B cell (primary cell): ENCODE measurements at regions not wholly inside any gene's neighbourhood (a gene's known extent, or its start where the extent isn't known, plus 50 kb on each side); places are given as distances from the start of the nearest gene placed in this dataset.

Experiments
- ATAC-seq: fragments of 200-7000 bp; cut with Tn5 transposase; one replicate; pipeline ENCODE4 v1.10.0; 2021; ENCODE audit warnings: low read depth, mild to moderate bottlenecking, moderate number of reproducible peaks, moderate library complexity
- CTCF ChIA-PET: fragments of 350-600 bp; sonication (Branson Sonifier 250); formaldehyde crosslinking; loops from one replicate; lab custom pipeline; 2021; ENCODE audit warnings: antibody characterized with exemption, inconsistent platforms; lab: Charles Lee
- POLR2A ChIA-PET: fragments of 350-600 bp; sonication (Branson Sonifier 250); formaldehyde crosslinking; loops from one replicate; lab custom pipeline; 2021; ENCODE audit warnings: antibody characterized with exemption; lab: Charles Lee
- DNase-seq: peaks from one replicate; pipeline ENCODE4 v3.0.0; 2013
- H2AFZ ChIP-seq: 2 replicates; pipeline ENCODE4 v1.6.1; 2012; ENCODE audit warnings: mild to moderate bottlenecking, low read depth, low read length; ENCODE audit not compliant: insufficient read depth, poor library complexity, severe bottlenecking
- H3K27ac ChIP-seq, 2 donors: 1 replicate in 1 of 2; 2 replicates in 1 of 2; pipeline ENCODE4 v1.5.1; 2012 to 2013; ENCODE audit warnings: low read length in 2 of 2, mild to moderate bottlenecking in 2 of 2, moderate library complexity in 1 of 2
- H3K27me3 ChIP-seq, 4 experiments: fragments of 200-600 bp in 1 of 4; sonication (generic) in 1 of 4; replicated peaks in 1 of 4; 1 replicate in 2 of 4; 2 replicates in 2 of 4; pipeline versions ENCODE4 v1.6.1 to v1.7.0; 2013 to 2016; ENCODE audit warnings: low read length in 3 of 4, mild to moderate bottlenecking in 2 of 4, mixed read lengths in 1 of 4, moderate library complexity in 1 of 4; ENCODE audit not compliant: insufficient read depth in 4 of 4, control insufficient read depth in 3 of 4; ENCODE audit errors: control extremely low read depth in 1 of 4
- H3K36me3 ChIP-seq, 2 experiments: replicated peaks in 1 of 2; 1 replicate in 1 of 2; 2 replicates in 1 of 2; pipeline versions ENCODE4 v1.6.1 to v1.7.1; 2013; ENCODE audit warnings: low read length in 1 of 2; ENCODE audit not compliant: insufficient read depth in 2 of 2, control insufficient read depth in 1 of 2; ENCODE audit errors: control extremely low read depth in 1 of 2, extremely low read depth in 1 of 2
- H3K4me1 ChIP-seq, 2 donors: fragments of 200-600 bp in 1 of 2; sonication (generic) in 1 of 2; 1 replicate in 1 of 2; 2 replicates in 1 of 2; pipeline versions ENCODE4 v1.5.1 to v1.6.1; 2013 to 2017; ENCODE audit warnings: low read length in 2 of 2; ENCODE audit not compliant: control insufficient read depth in 2 of 2, insufficient read depth in 2 of 2
- H3K4me2 ChIP-seq: replicated peaks from 2 replicates; pipeline ENCODE3; 2012; ENCODE audit warnings: mild to moderate bottlenecking, low read depth, low read length; ENCODE audit not compliant: poor library complexity, severe bottlenecking
- H3K4me3 ChIP-seq, 5 experiments: fragments of 200-600 bp in 1 of 5; sonication (generic) in 1 of 5; 1 replicate in 3 of 5; 2 replicates in 2 of 5; pipeline versions ENCODE4 v1.5.1 to v1.7.0; 2011 to 2016; ENCODE audit warnings: low read length in 4 of 5, mild to moderate bottlenecking in 4 of 5, low read depth in 2 of 5, control low read depth in 1 of 5, moderate library complexity in 1 of 5; ENCODE audit not compliant: insufficient read depth in 1 of 5; ENCODE audit errors: control extremely low read depth in 1 of 5, extremely low read depth in 1 of 5
- H3K79me2 ChIP-seq: fragments of 200-600 bp; sonication (generic); one replicate; pipeline ENCODE4 v1.6.0; 2016; ENCODE audit warnings: low read length; ENCODE audit not compliant: control insufficient read depth, insufficient read depth
- H3K9ac ChIP-seq: fragments of 200-600 bp; sonication (generic); 2 replicates; pipeline ENCODE4 v1.6.1; 2017; ENCODE audit warnings: mild to moderate bottlenecking, low read length, moderate library complexity
- H3K9me3 ChIP-seq, 3 donors: one replicate each; pipeline versions ENCODE4 v1.6.1 to v1.7.1; 2013; ENCODE audit warnings: low read length in 2 of 3; ENCODE audit not compliant: control insufficient read depth in 2 of 3, insufficient read depth in 1 of 3; ENCODE audit errors: control extremely low read depth in 1 of 3
- H4K20me1 ChIP-seq: 2 replicates; pipeline ENCODE4 v1.6.0; 2012; ENCODE audit warnings: mild to moderate bottlenecking, low read length; ENCODE audit not compliant: insufficient read depth, control insufficient read depth, poor library complexity, severe bottlenecking
- H3K27ac Mint-ChIP-seq: one replicate; pipeline ENCODE4 v1.8.0; 2021; ENCODE audit warnings: mixed read lengths
- H3K27me3 Mint-ChIP-seq: one replicate; pipeline ENCODE4 v1.8.0; 2021; ENCODE audit warnings: mixed read lengths
- H3K4me1 Mint-ChIP-seq: one replicate; pipeline ENCODE4 v1.8.0; 2021; ENCODE audit warnings: mixed read lengths
- H3K4me3 Mint-ChIP-seq: one replicate; pipeline ENCODE4 v1.8.0; 2021; ENCODE audit warnings: mixed read lengths
- H3K9me3 Mint-ChIP-seq: one replicate; pipeline ENCODE4 v1.8.0; 2022; ENCODE audit warnings: mixed read lengths; ENCODE audit not compliant: insufficient read depth
- EZH2 ChIP-seq: IDR thresholded peaks from 2 replicates; pipeline ENCODE4 v1.6.1; 2012; ENCODE audit warnings: borderline replicate concordance, low read depth, mild to moderate bottlenecking, moderate library complexity, low read length; ENCODE audit not compliant: insufficient read depth, poor library complexity, severe bottlenecking
- WGBS: methylation state at CpG from one replicate; pipeline ENCODE4 v1.1.5; 2013; ENCODE audit warnings: missing lambda C conversion rate; ENCODE audit not compliant: insufficient coverage; 5-methylcytosine and 5-hydroxymethylcytosine counted together
- intact Hi-C: fragments of 100-400 bp; cut with micrococcal nuclease; formaldehyde crosslinking; loops from one replicate; pipeline ENCODE4 v1.10.0; 2022
- TF ChIP-seq, protein P1 (sequence below): fragments of 200-600 bp; IDR thresholded peaks from one replicate; pipeline ENCODE4 v1.8.0; 2022; ENCODE audit warnings: antibody characterized with exemption, mild to moderate bottlenecking

DNA sequence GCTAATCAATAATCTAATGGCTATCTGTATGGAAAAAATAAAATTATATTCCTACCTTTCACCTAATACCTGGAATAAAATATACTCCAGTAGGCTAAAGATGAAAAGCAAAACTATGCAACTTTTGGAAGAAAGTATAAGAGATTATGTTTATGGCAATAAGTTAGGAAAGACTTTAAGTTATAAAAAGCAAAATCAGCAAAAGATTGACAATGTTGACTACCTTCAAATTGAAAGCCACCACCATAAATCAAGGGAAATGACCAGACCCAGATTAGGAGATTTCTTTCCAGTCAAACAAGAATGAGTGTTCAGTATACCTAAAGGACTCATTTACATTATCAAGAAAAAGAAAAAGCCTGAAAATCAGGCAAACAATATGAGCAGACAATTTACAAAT is 159.1 kb upstream of the ZBED5 start:
- POLR2A ChIA-PET: no interaction called here
- no peak for ATAC-seq
- no peak overlapping the region for H3K27ac Mint-ChIP-seq
- no peak for DNase-seq
- Histone ChIP-seq H3K36me3 (no peaks in the 10 kb centered on the region), H3K27ac (no peak overlapping the region), H3K9me3 (no peaks in the 10 kb centered on the region), H3K4me1 (peaks cover 6% of the 10 kb centered on the region in 2 donors), H3K4me2 (no peak overlapping the region), H2AFZ (no peak overlapping the region), H3K79me2 (no peaks in the 10 kb centered on the region), H3K27me3 (no peaks in the 10 kb centered on the region), H3K4me3 (no peak overlapping the region), H3K9ac (no peak overlapping the region), H4K20me1 (no peaks in the 10 kb centered on the region)
- peaks cover 15% of the 10 kb centered on the region for H3K4me1 Mint-ChIP-seq
- no peaks in the 10 kb centered on the region for H3K9me3 Mint-ChIP-seq
- TF ChIP-seq, protein P1, sequence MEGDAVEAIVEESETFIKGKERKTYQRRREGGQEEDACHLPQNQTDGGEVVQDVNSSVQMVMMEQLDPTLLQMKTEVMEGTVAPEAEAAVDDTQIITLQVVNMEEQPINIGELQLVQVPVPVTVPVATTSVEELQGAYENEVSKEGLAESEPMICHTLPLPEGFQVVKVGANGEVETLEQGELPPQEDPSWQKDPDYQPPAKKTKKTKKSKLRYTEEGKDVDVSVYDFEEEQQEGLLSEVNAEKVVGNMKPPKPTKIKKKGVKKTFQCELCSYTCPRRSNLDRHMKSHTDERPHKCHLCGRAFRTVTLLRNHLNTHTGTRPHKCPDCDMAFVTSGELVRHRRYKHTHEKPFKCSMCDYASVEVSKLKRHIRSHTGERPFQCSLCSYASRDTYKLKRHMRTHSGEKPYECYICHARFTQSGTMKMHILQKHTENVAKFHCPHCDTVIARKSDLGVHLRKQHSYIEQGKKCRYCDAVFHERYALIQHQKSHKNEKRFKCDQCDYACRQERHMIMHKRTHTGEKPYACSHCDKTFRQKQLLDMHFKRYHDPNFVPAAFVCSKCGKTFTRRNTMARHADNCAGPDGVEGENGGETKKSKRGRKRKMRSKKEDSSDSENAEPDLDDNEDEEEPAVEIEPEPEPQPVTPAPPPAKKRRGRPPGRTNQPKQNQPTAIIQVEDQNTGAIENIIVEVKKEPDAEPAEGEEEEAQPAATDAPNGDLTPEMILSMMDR: no peak
- TF ChIP-seq EZH2: no peak
- CTCF ChIA-PET: interaction anchor here (5.3 kb wide), 1 partner anchor 84 kb away, joined by 154 read pairs; no protein-coding TSS in a partner anchor
- H3K4me3 Mint-ChIP-seq: no peak overlapping the region
- H3K27me3 Mint-ChIP-seq: no peaks in the 10 kb centered on the region
- intact Hi-C loops: no loop called here

DNA sequence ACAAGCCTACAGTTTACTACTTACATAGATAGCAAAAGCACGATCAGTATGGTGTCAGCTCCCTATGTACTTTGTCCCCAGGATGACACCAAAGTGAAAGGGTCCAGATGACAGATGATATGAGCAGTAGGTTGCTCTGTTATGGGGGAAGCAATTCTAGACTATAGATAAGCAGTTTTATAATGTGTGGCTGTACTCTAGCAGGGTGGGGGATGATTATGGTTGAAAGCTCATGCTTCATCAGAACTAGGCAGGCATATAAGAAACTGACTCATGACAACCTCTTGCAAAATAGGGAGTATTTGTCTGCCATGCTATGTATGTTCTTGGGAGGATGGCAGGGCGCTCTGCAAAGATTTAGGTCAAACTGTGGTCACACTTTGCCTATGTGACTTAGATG is 158.2 kb upstream of the ZBED5 start:
- Histone ChIP-seq H3K4me1 (peaks cover 15% of the 10 kb centered on the region in 2 donors), H3K4me2 (no peak overlapping the region), H4K20me1 (no peaks in the 10 kb centered on the region), H2AFZ (no peak overlapping the region), H3K27me3 (no peaks in the 10 kb centered on the region), H3K79me2 (no peaks in the 10 kb centered on the region), H3K36me3 (no peaks in the 10 kb centered on the region), H3K27ac (no peak overlapping the region), H3K9ac (no peak overlapping the region), H3K9me3 (no peaks in the 10 kb centered on the region), H3K4me3 (no peak overlapping the region)
- Mint-ChIP-seq H3K4me1 (peaks cover 18% of the 10 kb centered on the region), H3K27ac (no peak overlapping the region), H3K9me3 (no peaks in the 10 kb centered on the region), H3K4me3 (no peak overlapping the region), H3K27me3 (no peaks in the 10 kb centered on the region)
- no peak for TF ChIP-seq EZH2
- TF ChIP-seq, protein P1: no peak
- POLR2A ChIA-PET: no interaction called here
- intact Hi-C loops: no loop called here
- DNase-seq: no peak
- no peak for ATAC-seq
- WGBS: 93% methylated on average over 1 of the region's 2 CpGs
- CTCF ChIA-PET: interaction anchor here (0.7 to 5.4 kb wide), 6 partner anchors 10 to 223 kb away, joined by 3 to 69 read pairs (median 4); no protein-coding TSS in a partner anchor
